HG02973 (cell line): ENCODE measurements at regions not wholly inside any gene's neighbourhood (a gene's known extent, or its start where the extent isn't known, plus 50 kb on each side); places are given as distances from the start of the nearest gene placed in this dataset.
"Not testable (repeated sequence)": the region's sequence is repeated elsewhere in the genome, so short reads cannot be mapped to it uniquely, and the experiment has no call there.

Experiments
- ATAC-seq: cut with Tn5 transposase; IDR thresholded peaks from one replicate; pipeline ENCODE4 v1.9.1; 2021; ENCODE audit warnings: moderate library complexity; ENCODE audit not compliant: unreplicated experiment

DNA sequence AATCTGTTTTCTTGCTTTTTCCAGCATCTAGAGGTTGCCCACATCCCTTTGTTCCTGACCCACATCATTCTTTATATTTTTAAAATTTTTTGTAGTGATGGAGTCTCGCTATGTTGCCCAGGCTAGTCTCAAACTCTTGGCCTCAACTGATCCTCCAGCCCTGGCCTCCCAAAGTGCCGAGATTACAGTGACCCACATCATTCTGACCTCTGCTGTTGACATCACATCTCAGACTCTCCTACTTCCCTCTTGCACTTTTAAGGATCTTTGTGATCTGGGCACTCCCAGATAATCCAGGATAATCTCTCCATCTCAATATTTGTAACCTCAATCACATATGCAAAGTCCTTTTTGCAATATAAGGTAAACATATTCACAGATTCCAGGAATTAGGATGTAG lies 266.6 kb downstream of the MEX3B start:
- ATAC-seq = no peak

DNA sequence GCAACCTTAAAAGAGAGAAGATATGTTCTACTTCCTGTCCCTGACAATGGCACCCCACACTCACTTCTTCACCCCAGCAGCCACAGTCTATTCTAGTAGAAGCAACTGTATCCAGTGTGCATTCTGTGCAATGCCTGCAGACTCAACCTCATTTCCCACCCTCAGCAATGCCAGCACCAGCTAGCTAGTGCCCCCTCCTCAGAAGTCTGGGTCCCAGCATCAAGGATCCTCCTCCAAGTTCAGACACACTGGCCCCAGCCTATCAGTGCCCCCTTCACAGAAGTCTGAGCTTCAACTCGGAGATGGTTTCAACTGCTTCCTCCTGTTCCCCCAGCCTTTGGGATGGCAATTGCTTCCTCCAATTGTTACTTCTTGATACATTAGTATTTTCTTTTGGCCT lies 268.3 kb downstream of the MEX3B start:
- ATAC-seq = no peak

DNA sequence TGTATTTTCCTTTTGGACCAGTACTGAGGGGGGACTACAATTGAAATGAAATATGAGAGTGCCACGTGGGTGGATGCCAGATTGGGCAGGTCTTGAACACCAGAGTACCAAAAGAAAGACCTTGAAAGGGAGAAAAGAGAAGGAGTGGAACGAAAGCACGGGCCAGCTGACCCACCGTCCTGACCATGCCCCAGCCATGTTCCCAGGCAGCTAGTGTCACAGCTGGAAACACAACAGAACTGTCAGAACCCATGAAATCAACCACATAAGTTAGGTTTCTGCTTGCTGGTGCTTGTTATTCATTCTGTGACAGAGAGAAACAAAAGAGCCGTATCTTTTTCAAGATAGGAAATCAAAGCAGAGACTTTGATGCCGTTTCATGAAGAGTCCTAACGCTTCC lies 268.8 kb downstream of the MEX3B start:
- ATAC-seq = no peak

DNA sequence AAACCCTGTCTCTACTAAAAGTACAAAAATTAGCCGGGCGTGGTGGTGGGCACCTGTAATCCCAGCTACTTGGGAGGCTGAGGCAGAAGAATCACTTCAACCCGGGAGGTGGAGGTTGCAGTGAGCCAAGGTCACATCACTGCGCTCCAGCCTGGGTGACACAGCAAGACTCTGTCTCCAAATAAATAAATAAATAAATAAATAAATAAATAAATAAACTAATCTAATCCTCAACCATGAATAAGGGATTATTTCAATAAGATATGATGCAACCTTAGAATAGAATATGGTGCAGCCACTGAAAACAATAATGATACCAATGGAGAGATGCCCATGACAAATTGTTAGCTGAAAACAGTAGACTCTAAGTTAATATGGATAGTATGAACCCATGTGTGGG lies 270.0 kb downstream of the MEX3B start:
- ATAC-seq = not testable (repeated sequence)

DNA sequence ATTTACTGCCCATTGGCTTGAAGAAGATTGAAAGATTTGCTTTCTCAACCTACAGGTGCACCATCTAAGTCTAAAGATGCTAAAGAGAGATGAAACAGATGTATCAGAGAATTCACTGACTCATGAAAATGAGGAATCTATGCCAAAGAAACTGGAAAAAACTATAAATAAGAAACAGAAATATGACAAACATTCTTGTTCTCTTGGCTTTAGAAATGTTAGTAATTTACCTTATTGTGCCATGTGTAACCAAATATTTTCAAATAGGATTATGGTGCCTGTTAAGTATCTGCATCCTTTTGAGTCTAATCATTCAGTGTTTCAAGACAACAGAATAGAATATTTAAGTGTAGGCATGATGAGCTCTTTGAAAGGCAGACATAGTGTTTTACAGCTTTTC lies 271.5 kb downstream of the MEX3B start:
- no peak for ATAC-seq

DNA sequence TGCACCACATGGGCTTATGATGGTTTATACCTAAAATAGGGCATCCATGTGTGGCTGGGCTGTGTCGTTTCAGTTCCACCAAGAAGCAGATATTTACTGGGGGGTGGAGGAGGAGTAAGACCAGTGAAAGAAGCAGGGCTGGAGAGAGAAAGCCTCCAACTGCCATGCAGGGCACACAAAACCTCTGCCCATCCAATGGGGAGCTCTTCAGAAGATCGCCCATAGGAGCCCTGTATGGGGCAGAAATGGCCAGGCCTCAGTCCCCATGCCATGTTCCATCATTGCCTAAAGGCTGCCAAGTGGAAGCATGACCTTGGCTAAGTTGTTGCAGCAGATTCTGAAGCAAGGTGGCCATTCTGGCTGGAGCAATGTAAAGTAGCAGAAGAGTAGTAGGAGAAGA lies 277.0 kb downstream of the MEX3B start:
- no peak for ATAC-seq

DNA sequence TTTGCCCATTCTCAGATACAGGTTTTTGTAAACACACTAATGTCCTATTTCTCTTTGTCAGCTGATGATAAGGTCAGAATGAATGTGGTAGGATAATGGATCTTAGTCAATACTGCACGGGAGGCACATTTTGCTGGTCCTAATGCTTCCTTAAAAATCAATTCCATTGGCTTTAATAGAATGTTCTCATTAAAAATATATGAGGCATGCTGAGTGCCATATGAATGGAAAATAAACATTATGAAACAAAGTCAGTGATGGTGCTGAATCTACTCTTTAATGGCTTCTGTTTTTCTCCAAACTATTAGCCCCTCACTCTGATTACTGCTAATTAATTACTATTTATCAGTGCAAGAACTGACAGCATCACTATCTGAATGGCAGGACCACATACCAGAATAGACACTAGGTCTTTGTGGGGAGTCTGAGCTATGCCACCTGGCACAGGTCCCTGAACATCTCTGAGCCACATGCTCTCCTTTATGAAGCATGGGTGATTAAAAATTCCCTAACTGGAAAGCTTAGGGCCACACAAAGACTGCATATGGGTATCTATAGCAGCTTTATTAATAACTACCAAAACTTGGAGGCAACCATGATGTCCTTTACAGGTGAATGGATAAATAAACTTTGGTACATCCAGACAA lies 278.9 kb downstream of the MEX3B start:
- no peak for ATAC-seq

DNA sequence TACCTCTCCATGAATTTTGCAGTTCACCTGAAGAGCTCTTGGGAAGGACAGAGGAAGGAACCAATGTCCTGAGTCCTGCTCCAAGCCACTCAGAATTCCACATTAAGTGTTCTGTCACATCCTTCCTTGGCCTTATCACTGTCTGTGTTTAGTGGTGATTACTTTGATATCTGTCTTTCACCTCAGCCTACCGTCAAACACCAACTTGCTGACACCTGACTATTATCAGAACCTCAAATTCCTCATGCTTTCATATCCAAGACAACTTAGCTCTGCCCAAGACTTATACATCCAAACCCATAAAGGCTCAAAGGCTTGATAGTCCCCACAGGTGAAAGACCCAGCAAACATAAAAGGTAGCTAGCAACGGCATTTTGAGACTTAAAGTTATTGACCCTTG lies 280.0 kb downstream of the MEX3B start:
- no peak for ATAC-seq

DNA sequence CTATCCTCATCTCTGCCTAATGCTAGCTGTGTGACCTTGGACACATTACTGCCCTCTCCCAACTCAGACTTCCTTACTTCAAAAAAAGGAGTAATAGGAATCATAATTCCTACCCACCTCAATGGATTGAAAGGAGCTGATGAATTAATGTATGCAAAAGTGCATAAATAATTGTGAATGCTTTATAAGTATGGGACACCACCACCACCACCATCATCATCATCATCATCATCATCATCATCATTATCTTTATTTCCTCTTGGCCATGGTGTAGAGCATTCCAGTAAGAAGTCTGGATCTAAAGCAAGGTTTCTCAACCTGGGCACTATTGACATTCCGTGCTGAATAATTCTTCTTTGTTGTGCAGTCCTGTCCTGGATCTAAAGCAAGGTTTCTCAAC lies 282.5 kb downstream of the MEX3B start:
- ATAC-seq = no peak

DNA sequence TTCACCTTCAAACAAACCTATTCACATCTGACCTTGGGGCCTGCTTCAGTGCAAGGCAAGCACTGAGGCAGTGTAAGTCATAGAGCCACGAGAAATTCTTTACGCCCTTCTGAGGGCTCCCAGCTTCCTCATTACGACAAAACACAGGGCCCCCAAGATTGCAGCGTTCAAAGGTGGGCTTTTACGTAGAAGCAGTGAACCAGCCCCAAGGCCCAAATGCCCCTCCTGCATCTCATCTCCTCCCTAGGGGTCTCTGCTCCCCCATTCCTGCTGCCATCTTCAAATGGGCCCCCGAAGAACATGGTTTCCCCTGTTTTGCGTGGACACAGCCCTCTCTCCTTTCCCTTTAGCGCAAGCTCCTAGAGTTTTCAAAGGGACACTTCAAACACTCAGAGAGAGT lies 285.1 kb downstream of the MEX3B start:
- no peak for ATAC-seq

DNA sequence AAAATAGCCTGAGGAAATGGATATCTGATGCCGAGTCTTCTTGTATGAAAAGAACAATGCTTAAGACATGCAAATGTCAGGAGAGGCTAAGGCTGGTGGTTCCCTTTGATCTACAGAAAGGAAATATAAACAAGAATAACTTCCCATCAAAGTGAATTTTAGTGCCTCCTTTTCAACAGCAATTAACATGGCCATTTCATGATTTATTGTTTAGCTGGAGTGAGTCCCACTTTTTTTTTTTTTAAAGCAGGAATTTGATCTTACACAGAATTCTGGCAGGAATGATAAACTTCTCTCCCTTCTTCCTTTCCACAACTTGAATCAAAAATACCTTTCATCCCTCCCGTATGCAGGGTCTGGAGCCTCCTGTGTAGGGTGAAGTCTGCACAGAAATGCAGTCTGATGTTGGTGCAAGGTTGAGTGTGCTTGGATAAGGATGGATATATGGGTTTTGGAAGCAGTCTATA lies 287.0 kb downstream of the MEX3B start:
- ATAC-seq = no peak

DNA sequence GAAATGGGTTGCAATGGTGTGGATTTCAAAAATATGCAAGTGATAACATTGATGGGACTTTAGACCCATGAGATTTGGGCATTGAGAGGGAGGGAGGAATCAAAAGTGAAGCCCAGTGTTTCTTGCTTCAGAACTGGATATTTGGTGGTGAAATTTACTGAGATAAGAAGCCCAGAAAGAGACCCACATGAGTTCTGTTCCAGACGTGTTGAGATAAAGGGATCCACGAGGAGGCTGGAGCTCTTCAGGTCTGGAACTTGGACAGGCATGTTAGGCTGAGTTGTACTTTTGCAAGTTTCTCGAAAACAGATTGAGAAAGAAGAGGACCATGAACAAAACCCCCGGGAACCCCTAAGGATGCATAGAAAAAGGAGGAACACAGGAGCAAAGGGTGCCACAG lies 290.2 kb downstream of the MEX3B start:
- ATAC-seq = no peak

DNA sequence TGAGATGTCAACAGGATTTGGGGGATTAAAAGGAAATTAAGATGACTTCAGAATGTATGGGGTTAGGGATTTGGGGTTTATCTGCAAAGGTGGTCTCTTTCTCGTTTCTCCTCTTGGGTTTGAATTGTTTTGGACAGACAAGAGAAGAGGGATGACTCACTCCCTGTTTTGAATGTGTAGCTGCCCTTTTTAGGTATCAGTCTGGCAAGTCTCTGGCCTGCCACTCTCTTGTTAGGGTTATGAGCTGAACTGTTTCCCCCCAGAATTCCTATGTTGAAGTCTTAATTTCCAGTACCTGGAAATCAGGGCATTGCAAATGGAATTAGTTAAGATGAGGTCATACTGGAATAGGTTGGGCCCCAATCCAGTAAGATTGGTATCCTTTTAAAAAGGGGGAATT lies 291.7 kb downstream of the MEX3B start:
- no peak for ATAC-seq

DNA sequence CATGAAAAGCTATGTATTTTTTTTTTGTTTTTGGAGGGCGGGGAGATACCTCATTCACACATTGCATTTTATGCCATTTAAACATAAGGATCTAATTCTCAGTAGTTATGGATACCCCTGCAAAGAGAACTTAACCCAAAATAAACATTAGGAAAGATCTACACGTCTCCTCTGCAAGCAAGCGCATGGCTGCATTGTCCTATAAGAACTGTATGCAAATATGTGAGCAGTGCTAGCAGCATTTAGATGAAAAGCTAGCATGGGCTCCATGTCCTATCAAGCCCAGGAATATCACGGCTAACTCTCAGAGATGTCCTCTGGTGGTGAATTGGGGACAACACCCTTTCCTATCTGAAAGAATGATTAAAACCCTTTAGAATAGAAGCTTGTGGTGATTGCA lies 292.8 kb downstream of the MEX3B start:
- no peak for ATAC-seq

DNA sequence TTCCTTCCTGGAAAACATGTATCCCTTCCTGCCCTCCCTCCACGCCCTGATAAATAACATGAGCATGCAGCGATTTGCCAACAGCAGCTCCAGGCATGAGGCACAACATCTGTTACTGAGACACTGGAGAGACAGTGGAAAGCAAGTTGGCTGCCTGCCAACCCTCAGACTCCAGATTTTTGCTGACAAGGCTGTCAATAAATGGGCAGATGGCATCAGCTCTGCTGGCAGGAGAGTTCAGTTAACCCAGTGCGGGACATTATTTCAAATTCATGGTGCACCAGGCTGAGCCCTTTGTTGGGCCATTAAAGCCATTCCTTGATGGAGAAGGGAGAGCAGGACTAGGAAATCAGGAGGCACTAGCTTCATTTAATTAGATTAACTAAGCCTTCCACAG lies 293.3 kb downstream of the MEX3B start:
- no peak for ATAC-seq

DNA sequence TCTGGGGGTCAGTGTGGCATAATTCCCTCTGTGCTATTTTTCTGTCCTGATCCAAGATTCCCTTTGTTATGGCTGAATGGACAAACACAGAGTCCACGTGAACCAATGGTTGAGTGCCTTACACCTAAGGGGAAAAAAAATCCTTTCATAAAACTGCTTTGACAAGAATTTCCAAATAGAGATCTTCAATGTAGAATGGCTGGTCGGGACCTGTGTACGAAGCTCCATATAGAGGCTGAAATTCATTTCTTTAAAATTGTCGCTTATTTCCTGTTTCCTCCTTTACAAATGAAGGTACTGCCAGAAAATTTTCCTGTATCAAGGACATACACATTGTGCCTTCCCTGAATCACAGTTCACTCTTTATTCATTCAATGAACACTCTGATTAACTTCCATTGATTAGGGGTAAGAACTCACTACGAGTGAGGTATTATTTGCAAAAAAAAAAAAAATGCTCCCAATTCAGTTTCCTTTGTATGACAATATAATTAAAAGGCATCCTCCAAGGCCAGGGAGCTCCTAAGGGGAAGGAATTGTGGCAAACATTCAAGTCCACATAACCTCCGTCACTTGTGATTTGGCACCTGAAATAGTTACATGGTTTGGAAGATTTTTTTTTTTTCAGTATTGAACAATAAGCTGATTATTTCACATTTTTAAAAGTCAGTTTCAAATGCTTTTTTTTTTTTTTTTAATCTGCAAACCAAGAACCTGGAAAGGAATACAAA lies 293.8 kb downstream of the MEX3B start:
- ATAC-seq = no peak

DNA sequence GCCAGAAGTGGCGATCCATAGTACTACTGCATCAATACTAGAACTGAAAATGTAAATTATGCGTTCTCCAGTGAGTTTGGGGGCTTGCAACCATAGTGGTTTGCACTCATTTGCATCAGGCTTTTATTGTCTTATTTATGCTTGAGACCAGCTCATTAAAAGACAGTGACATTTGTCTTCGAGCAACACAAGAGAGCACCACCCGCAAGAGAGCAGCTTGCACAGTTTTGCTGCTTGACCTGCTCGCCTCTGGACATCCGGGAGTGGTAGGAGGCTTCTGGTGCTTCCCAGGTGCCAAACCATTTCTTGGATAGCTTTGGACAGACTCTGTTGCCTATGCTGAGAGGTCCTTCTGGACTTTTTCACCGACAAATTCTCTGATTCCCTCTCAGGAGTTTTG lies 294.6 kb downstream of the MEX3B start:
- ATAC-seq = no peak

DNA sequence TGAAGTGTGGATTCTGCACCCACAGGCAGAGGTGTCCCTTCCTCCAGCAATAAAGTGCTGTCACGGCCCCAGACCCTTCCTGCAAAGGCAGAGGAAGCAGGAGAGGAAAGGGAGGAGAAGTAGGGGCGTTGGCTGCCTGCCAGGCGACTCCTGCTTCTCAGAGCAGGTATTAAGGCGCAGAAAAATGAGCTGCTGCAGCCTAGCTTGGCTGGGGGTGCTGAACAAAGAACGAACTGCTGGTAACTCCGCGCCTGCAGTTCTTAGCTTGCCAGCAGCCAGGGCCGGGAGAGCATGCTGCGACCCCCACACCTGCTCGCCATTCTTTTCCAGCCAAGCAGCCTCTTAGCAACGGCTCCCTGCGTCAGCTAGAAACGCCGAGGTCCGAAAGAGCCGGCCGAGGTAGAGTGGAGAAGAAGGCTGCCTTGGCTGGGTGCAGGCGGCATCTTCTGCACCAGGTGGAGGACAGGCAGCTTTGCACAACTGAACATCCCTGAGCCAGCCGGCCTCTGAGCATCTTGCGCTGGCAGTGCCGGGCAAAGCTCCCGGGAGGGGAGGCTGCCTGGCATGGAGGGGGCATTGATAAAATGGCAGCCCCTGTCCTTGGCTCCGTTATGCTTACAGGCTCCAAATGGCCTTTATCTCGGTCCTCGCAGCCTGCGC lies 296.0 kb downstream of the MEX3B start:
- ATAC-seq = no peak

DNA sequence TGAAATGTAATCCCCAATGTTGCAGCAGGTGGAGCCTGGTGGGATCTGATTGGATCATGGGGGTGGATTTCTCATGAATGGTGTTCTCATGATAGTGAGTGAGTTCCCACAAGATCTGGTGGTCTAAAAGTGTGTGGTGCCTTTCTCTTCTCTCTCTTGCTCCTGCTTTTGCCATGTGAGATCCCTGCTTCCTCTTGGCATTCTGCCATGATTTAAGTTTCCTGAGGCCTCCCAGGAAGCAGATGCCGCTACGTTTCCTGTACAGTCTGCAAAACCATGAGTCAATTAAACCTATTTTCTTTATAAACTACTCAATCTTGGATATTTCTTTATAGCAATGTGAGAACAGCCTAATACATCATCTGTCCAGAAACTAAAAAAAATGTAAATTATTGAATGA lies 298.3 kb downstream of the MEX3B start:
- no peak for ATAC-seq

DNA sequence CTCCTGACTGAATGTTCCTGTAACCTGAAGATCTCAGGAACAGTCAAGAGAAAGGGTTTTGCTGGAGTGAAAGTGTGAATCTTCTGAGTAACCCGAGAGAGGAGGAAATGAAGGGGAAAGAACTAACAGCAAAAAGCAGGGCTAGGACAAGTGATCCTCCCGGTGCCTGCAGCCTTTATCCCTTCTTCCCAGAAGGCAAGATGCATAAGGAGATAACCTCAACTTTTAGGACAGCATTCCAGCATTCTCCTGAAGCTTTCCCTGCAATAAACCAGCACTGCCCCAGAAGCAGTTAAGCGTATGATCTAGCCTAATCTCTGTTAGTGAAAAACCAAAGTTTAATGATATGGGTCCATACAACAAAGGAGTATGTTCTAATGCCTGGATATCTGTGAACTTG lies 298.8 kb downstream of the MEX3B start:
- ATAC-seq = no peak

DNA sequence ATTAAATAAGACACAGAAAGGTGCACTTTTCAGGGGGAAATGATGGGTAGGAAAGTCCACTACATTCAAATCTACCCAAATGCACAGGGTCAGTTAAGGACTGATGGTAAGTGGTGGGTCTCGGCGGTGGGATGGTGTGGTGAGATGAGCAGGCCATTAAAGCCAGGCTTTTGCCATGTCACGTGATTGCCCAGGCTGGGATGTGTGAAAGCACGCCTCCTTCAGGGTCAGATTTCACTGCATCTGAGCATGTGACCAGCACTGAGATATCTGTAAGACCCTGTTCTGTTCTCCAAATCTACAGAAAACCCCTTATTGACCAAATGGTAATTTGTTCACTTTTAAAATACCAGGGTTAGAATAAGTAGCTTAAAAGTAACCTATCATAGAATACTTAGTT lies 301.5 kb downstream of the MEX3B start:
- no peak for ATAC-seq

DNA sequence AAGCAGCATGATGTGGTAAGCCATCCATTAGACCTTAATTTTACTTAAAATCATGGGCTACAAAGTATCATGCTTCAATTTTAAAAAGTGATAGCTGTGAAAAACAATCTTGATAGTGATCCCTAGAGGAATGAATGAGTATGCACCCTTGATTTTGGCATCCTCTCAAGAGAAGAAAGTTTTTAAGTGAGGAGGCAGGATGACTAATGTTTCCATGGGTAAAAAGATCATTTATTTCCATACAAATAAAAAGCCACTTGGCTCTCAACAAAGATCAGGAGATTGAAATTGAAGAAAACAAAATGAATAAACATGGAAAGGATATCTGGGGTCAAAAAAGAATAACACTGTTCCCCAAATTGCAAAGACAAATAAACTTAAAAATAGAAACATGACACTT lies 305.4 kb downstream of the MEX3B start:
- no peak for ATAC-seq
